A172 (cell line): ENCODE measurements at regions not wholly inside any gene's neighbourhood (a gene's known extent, or its start where the extent isn't known, plus 50 kb on each side); places are given as distances from the start of the nearest gene placed in this dataset.
"Not testable (repeated sequence)": the region's sequence is repeated elsewhere in the genome, so short reads cannot be mapped to it uniquely, and the experiment has no call there.

Experiments
- DNase-seq: peaks from one replicate; pipeline ENCODE4 v3.0.0-alpha.2; 2015; ENCODE audit warnings: low spot score

- no peak for DNase-seq
Measured at GRCh38 chr15:69916169-69916785, 181.4 kb downstream of the TLE3 start.

GRCh38 chr15:69917056-69917455 lies 180.7 kb downstream of the TLE3 start:
- DNase-seq, result no peak

- DNase-seq, result no peak
Measured at GRCh38 chr15:69919816-69920215, 177.9 kb downstream of the TLE3 start.

GRCh38 chr15:69920221-69920620 lies 177.5 kb downstream of the TLE3 start:
- DNase-seq, result no peak

GRCh38 chr15:69921626-69922619 lies 175.8 kb downstream of the TLE3 start:
- no peak for DNase-seq

- DNase-seq, result no peak
Measured at GRCh38 chr15:69924531-69924930, 173.2 kb downstream of the TLE3 start.

- no peak for DNase-seq
Measured at GRCh38 chr15:69926006-69926405, 171.7 kb downstream of the TLE3 start.

GRCh38 chr15:69926721-69927120 lies 171.0 kb downstream of the TLE3 start:
- no peak for DNase-seq

- not testable (repeated sequence) for DNase-seq
Measured at GRCh38 chr15:69928890-69929289, 168.8 kb downstream of the TLE3 start.

- DNase-seq, result no peak
Measured at GRCh38 chr15:69929905-69930630, 167.6 kb downstream of the TLE3 start.

GRCh38 chr15:69930754-69931153 lies 167.0 kb downstream of the TLE3 start:
- DNase-seq, result no peak

GRCh38 chr15:69931156-69931555 lies 166.6 kb downstream of the TLE3 start:
- DNase-seq, result no peak

GRCh38 chr15:69934607-69935006 lies 163.1 kb downstream of the TLE3 start:
- no peak for DNase-seq

- no peak for DNase-seq
Measured at GRCh38 chr15:69939513-69940440, 157.9 kb downstream of the TLE3 start.

- DNase-seq, result no peak
Measured at GRCh38 chr15:69940441-69941300, 157.0 kb downstream of the TLE3 start.

GRCh38 chr15:69941301-69941605 lies 156.5 kb downstream of the TLE3 start:
- no peak for DNase-seq

- no peak for DNase-seq
Measured at GRCh38 chr15:69941706-69942495, 155.8 kb downstream of the TLE3 start.

GRCh38 chr15:69943637-69944036 lies 154.1 kb downstream of the TLE3 start:
- no peak for DNase-seq

- no peak for DNase-seq
Measured at GRCh38 chr15:69945729-69946128, 152.0 kb downstream of the TLE3 start.

GRCh38 chr15:69946870-69947269 lies 150.8 kb downstream of the TLE3 start:
- no peak for DNase-seq
